ENCODE measurements at regions not wholly inside any gene's neighbourhood (a gene's known extent, or its start where the extent isn't known, plus 50 kb on each side); places are given as distances from the start of the nearest gene placed in this dataset.

DNA sequence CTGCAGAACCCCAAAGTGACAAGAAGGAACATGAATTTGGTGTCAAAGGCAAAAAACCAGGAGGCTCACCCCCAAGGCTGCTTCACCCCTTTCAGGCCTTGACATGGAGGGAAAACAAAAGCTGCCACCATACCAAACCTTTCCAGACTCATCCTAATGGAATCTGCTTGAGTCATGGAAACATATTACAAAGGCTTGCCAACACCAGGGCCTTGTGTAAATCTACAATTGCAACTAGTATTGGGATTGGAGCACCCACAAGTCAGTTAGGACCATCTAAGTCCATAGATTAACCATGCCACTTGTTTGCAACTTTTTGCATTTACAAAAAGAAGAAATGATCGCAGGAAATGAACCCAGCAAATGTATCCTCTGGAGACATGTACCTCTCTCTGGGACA is 297.6 kb downstream of the CDCA7 start:
- no peak for TF ChIP-seq CTCF (IDR thresholded peaks at IDR 0.05; ENCODE audit: control extremely low read depth in 1 of 3, insufficient read depth in 1 of 3, low read depth in 1 of 3, low read length in 3 of 3)
- TF ChIP-seq CEBPB (IDR thresholded peaks at IDR 0.05; ENCODE audit: low read depth, low read length): no peak
